ENCODE measurements at regions not wholly inside any gene's neighbourhood (a gene's known extent, or its start where the extent isn't known, plus 50 kb on each side); places are given as distances from the start of the nearest gene placed in this dataset.

DNA sequence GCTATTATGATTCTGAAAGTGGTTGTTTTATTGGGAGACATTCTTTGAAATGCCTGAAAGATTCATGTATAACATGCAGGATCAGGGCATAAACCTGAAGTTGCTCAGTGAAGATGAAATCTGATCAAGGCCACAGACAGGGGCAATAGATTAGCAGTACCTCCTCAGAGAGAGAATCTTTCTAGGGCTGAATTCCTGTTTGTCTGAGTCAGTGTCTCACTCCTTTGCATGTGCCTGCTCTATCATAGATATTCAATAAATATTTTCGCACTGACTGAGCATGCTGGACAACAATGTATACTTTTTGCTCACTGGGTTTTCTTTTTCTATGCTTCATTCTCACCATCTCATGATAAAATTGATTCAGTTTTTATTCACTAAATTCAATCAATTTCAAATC, 49.8 kb upstream of the PFN2 start:
- TF ChIP-seq CTCF (conservative IDR thresholded peaks at IDR 0.05) (no peak), ZFX (IDR thresholded peaks at IDR 0.05) (no peak)

Data from C4-2B (cell line).